ENCODE measurements at regions not wholly inside any gene's neighbourhood (a gene's known extent, or its start where the extent isn't known, plus 50 kb on each side); places are given as distances from the start of the nearest gene placed in this dataset.

DNA sequence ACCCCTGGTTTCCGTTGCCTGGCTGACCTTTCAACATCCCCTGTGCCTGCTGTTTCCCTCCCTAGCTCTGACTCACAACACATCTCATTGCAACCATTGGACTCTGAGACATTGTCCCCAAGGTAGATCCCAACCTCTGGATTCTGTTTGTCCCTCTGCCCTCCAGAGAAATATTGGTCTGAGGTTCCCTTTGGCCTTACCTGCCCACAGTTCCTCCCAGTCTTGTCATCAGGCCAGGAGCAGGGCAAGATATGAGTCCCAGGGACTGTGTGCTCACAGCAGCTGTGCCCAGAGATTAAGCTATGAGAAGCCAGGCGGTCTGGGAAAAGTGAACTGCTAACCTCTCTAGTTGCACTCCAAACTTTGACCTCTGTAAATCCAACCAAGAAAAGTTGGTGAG, 168.2 kb upstream of the NR2F2 start:
- TF ChIP-seq POLR2AphosphoS5 (IDR thresholded peaks at IDR 0.05; ENCODE audit: low read depth, low read length) (no peak), FOXP2 (optimal IDR thresholded peaks at IDR 0.05; ENCODE audit: borderline replicate concordance, extremely low read depth, extremely low read length, insufficient read depth) (no peak), TAF1 (IDR thresholded peaks at IDR 0.05; ENCODE audit: borderline replicate concordance, insufficient read depth, low read length) (no peak), SIN3A (IDR thresholded peaks at IDR 0.05; ENCODE audit: borderline replicate concordance, insufficient read depth, low read length) (no peak)

DNA sequence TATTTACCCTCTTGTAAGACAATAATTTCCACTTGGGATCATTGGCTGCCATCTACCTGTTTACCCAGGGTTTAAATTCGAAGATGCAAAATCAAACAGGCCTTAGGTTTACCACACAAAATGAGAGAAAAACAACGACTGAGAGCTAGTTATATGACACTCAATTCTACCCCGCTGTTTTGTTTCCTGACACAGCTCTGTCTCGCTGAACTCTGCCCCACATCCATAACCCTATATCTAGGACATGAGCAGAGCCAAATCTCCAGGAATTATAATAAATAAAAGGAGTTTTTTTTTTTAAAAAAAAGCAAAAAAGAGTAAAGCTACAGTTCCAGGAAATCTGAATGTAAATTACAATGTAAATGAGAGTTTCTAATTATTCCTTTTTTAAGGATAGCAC, 165.4 kb upstream of the NR2F2 start:
- TF ChIP-seq TAF1 (IDR thresholded peaks at IDR 0.05; ENCODE audit: borderline replicate concordance, insufficient read depth, low read length) (no peak), FOXP2 (optimal IDR thresholded peaks at IDR 0.05; ENCODE audit: borderline replicate concordance, extremely low read depth, extremely low read length, insufficient read depth) (no peak), POLR2AphosphoS5 (IDR thresholded peaks at IDR 0.05; ENCODE audit: low read depth, low read length) (no peak), SIN3A (IDR thresholded peaks at IDR 0.05; ENCODE audit: borderline replicate concordance, insufficient read depth, low read length) (no peak)
- TF ChIP-seq, protein P1, sequence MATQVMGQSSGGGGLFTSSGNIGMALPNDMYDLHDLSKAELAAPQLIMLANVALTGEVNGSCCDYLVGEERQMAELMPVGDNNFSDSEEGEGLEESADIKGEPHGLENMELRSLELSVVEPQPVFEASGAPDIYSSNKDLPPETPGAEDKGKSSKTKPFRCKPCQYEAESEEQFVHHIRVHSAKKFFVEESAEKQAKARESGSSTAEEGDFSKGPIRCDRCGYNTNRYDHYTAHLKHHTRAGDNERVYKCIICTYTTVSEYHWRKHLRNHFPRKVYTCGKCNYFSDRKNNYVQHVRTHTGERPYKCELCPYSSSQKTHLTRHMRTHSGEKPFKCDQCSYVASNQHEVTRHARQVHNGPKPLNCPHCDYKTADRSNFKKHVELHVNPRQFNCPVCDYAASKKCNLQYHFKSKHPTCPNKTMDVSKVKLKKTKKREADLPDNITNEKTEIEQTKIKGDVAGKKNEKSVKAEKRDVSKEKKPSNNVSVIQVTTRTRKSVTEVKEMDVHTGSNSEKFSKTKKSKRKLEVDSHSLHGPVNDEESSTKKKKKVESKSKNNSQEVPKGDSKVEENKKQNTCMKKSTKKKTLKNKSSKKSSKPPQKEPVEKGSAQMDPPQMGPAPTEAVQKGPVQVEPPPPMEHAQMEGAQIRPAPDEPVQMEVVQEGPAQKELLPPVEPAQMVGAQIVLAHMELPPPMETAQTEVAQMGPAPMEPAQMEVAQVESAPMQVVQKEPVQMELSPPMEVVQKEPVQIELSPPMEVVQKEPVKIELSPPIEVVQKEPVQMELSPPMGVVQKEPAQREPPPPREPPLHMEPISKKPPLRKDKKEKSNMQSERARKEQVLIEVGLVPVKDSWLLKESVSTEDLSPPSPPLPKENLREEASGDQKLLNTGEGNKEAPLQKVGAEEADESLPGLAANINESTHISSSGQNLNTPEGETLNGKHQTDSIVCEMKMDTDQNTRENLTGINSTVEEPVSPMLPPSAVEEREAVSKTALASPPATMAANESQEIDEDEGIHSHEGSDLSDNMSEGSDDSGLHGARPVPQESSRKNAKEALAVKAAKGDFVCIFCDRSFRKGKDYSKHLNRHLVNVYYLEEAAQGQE (IDR thresholded peaks at IDR 0.05; ENCODE audit: insufficient read depth in 1 of 2, low read depth in 2 of 2, low read length in 2 of 2), result no peak

DNA sequence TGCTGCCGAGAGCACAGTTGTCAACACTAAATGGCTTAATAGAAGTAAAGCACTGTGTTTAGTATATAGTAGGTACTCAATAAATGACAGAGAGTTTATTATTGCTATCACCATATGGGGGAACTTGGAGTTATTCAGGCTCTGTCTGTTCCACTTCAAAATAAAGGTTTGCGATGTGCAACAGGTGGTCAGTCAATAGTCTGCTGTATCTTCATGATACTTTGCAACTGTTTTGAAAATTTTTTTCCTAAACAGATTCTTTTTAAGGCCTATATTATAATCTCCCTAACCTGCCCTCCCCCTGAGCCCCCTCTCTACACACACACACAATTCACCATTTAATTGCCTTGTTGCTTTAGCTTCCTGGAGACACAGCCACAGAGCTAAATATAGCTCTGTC, 164.7 kb upstream of the NR2F2 start:
- TF ChIP-seq FOXP2 (optimal IDR thresholded peaks at IDR 0.05; ENCODE audit: borderline replicate concordance, extremely low read depth, extremely low read length, insufficient read depth) (no peak), POLR2AphosphoS5 (IDR thresholded peaks at IDR 0.05; ENCODE audit: low read depth, low read length) (no peak), TAF1 (IDR thresholded peaks at IDR 0.05; ENCODE audit: borderline replicate concordance, insufficient read depth, low read length) (no peak), SIN3A (IDR thresholded peaks at IDR 0.05; ENCODE audit: borderline replicate concordance, insufficient read depth, low read length) (no peak)
- TF ChIP-seq, protein P1 (IDR thresholded peaks at IDR 0.05; ENCODE audit: insufficient read depth in 1 of 2, low read depth in 2 of 2, low read length in 2 of 2), result no peak

DNA sequence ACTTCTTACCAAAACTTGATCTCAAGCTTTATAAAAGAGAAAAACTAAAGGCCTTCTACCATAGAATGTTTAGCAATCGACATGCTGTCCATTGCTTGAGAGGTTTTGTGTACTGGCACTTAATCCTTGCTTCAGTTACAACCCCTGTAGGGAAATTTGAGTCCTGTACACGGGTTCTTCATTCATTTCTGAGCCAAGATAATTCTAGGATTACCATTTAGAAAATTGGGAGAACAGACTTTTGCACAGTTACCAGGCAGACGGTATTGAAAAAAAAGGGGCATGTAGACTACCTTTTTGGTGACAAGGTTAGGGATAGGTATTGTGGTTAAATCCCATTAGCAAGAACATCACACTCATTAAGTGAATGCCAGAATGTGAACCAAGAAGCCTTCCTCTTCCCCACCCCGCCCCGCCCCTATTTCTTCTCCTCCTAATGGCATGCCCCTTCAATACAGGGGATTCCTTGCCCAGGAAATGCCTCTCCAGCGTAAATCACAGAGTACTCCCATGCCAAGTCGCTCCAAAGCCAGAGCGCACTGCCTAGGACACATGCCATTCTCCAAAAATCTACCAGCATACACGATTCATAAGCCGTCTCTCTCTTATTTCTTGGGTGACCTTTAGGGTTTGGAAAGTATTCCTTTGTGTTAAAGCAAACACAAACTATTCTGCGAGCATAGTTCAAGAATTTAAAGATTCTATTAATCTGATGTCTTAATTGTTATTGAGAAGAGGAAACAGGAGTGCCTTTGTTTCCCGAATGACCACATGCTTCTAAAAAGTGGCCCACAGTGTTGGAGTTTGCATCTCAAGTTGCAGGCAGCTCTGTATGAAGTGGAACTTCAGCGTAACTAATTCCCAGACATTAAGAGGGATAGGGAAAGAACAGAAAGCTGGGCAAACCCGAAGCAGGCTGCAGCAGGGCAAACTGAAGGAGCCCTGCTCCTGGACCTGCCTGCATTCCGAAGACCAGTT, 164.0 kb upstream of the NR2F2 start:
- TF ChIP-seq TAF1 (IDR thresholded peaks at IDR 0.05; ENCODE audit: borderline replicate concordance, insufficient read depth, low read length) (no peak), FOXP2 (optimal IDR thresholded peaks at IDR 0.05; ENCODE audit: borderline replicate concordance, extremely low read depth, extremely low read length, insufficient read depth) (no peak), POLR2AphosphoS5 (IDR thresholded peaks at IDR 0.05; ENCODE audit: low read depth, low read length) (no peak), SIN3A (IDR thresholded peaks at IDR 0.05; ENCODE audit: borderline replicate concordance, insufficient read depth, low read length) (no peak)
- TF ChIP-seq, protein P1 (IDR thresholded peaks at IDR 0.05; ENCODE audit: insufficient read depth in 1 of 2, low read depth in 2 of 2, low read length in 2 of 2), result no peak

DNA sequence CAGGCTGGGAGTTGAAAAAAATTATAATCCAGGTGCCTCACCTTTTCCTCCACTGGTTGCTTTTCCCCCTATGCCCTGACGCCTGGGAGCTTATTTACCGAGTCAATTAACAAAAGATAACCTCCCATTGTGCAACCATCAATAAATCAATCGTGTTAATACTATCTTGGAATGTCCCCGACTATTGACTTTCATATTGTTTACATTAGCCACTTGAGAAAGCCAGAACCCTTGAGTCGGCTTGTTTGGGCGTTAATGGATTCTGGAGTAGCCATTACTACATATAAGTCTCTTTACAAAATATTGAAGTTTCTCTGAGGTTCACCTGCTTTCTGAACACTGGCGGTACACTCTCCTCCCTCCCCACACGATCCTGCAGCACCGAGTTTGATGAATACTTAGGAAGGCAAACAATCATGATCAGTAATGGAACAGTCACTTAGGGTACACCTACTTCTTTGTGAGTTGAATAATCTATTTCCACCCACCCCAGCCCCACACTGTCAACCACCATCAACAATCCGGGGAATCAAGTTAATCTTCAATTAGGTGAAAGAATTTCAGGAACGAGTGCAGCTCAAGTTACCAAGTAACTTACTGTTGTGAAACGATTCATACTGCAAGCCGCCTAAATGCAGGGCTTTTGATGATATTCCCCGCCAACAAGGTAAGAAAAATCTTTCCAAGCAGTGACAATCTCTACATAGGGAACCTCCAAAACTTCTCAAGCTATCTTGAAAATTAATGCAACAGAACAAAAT, 159.3 kb upstream of the NR2F2 start:
- TF ChIP-seq SIN3A (IDR thresholded peaks at IDR 0.05; ENCODE audit: borderline replicate concordance, insufficient read depth, low read length), result no peak
- TF ChIP-seq, protein P1 (IDR thresholded peaks at IDR 0.05; ENCODE audit: insufficient read depth in 1 of 2, low read depth in 2 of 2, low read length in 2 of 2), result no peak

All from PFSK-1 (cell line).